ENCODE measurements at regions not wholly inside any gene's neighbourhood (a gene's known extent, or its start where the extent isn't known, plus 50 kb on each side); places are given as distances from the start of the nearest gene placed in this dataset.

- no peak for TF ChIP-seq CTCF (IDR thresholded peaks at IDR 0.05; ENCODE audit: low read depth, low read length)
- no peak for DNase-seq (ENCODE audit: low read depth, low spot score)
- in situ Hi-C loops (cut with HindIII; ENCODE audit: low sequenced_read_pairs), result no loop called here
- no peak overlapping the region for H3K4me3 ChIP-seq (ENCODE audit: low read depth, low read length)
Measured at GRCh38 chr2:129892360-129892759, 87.1 kb upstream of the RAB6C start.

- in situ Hi-C loops (cut with HindIII; ENCODE audit: low sequenced_read_pairs), result no loop called here
- no peak overlapping the region for H3K4me3 ChIP-seq (ENCODE audit: low read depth, low read length)
- no peak for DNase-seq (ENCODE audit: low read depth, low spot score)
- no peak for TF ChIP-seq CTCF (IDR thresholded peaks at IDR 0.05; ENCODE audit: low read depth, low read length)
Measured at GRCh38 chr2:129892773-129893172, 86.7 kb upstream of the RAB6C start.

GRCh38 chr2:129893244-129893643 lies 86.2 kb upstream of the RAB6C start:
- in situ Hi-C loops (cut with HindIII; ENCODE audit: low sequenced_read_pairs), result no loop called here
- DNase-seq (ENCODE audit: low read depth, low spot score), result no peak
- no peak overlapping the region for H3K4me3 ChIP-seq (ENCODE audit: low read depth, low read length)
- no peak for TF ChIP-seq CTCF (IDR thresholded peaks at IDR 0.05; ENCODE audit: low read depth, low read length)

GRCh38 chr2:129894616-129895015 lies 84.8 kb upstream of the RAB6C start:
- DNase-seq (ENCODE audit: low read depth, low spot score), result no peak
- TF ChIP-seq CTCF (IDR thresholded peaks at IDR 0.05; ENCODE audit: low read depth, low read length), result no peak
- H3K4me3 ChIP-seq (ENCODE audit: low read depth, low read length), result no peak overlapping the region
- in situ Hi-C loops (cut with HindIII; ENCODE audit: low sequenced_read_pairs), result no loop called here

GRCh38 chr2:129895061-129895460 lies 84.4 kb upstream of the RAB6C start:
- DNase-seq (ENCODE audit: low read depth, low spot score), result no peak
- in situ Hi-C loops (cut with HindIII; ENCODE audit: low sequenced_read_pairs), result no loop called here

GRCh38 chr2:129895526-129896082 lies 83.9 kb upstream of the RAB6C start:
- no peak for TF ChIP-seq CTCF (IDR thresholded peaks at IDR 0.05; ENCODE audit: low read depth, low read length)
- DNase-seq (ENCODE audit: low read depth, low spot score), result no peak
- in situ Hi-C loops (cut with HindIII; ENCODE audit: low sequenced_read_pairs), result no loop called here
- no peak overlapping the region for H3K4me3 ChIP-seq (ENCODE audit: low read depth, low read length)

More at GRCh38 chr2:129895061-129895460, 84.4 kb upstream of the RAB6C start:
- no peak for TF ChIP-seq CTCF (IDR thresholded peaks at IDR 0.05; ENCODE audit: low read depth, low read length)
- H3K4me3 ChIP-seq (ENCODE audit: low read depth, low read length), result no peak overlapping the region
